Smooth muscle cell (in vitro differentiated cells): ENCODE measurements at regions not wholly inside any gene's neighbourhood (a gene's known extent, or its start where the extent isn't known, plus 50 kb on each side); places are given as distances from the start of the nearest gene placed in this dataset.

ENCODE experiments used
- DNase-seq: peaks from one replicate; lab custom pipeline; 2025; ENCODE audit not compliant: unreplicated experiment; lab: John Stamatoyannopoulos, UW
- H2AFZ ChIP-seq: fragments of 200-600 bp; sonication (generic); 2 replicates; pipeline ENCODE4 v1.6.0; 2016; ENCODE audit warnings: antibody characterized with exemption, low read depth, mild to moderate bottlenecking
- H3F3A ChIP-seq: fragments of 200-600 bp; sonication (generic); 2 replicates; pipeline ENCODE4 v1.6.0; 2017; ENCODE audit warnings: antibody characterized with exemption, low read depth
- H3K27ac ChIP-seq: fragments of 200-600 bp; sonication (generic); 2 replicates; pipeline ENCODE4 v1.5.1; 2016; ENCODE audit warnings: low read depth, mild to moderate bottlenecking
- H3K27me3 ChIP-seq: fragments of 200-600 bp; sonication (generic); 2 replicates; pipeline ENCODE4 v1.6.1; 2016; ENCODE audit warnings: low read depth, mild to moderate bottlenecking
- H3K36me3 ChIP-seq: fragments of 200-600 bp; sonication (generic); 2 replicates; pipeline ENCODE4 v1.5.1; 2016; ENCODE audit warnings: low read depth
- H3K4me1 ChIP-seq: fragments of 200-600 bp; sonication (generic); 2 replicates; pipeline ENCODE4 v1.5.1; 2016; ENCODE audit warnings: low read depth
- H3K4me2 ChIP-seq: fragments of 200-600 bp; sonication (generic); 2 replicates; pipeline ENCODE4 v1.6.0; 2016; ENCODE audit warnings: mild to moderate bottlenecking
- H3K4me3 ChIP-seq: fragments of 200-600 bp; sonication (generic); 2 replicates; pipeline ENCODE4 v1.5.1; 2016; ENCODE audit warnings: mild to moderate bottlenecking
- H3K79me2 ChIP-seq: fragments of 200-600 bp; sonication (generic); 2 replicates; pipeline ENCODE4 v1.6.0; 2016; ENCODE audit warnings: low read depth, mild to moderate bottlenecking
- H3K9ac ChIP-seq: fragments of 200-600 bp; sonication (generic); 2 replicates; pipeline ENCODE4 v1.6.0; 2016; ENCODE audit warnings: low read depth
- H3K9me3 ChIP-seq: fragments of 200-600 bp; sonication (generic); replicated peaks from 2 replicates; pipeline ENCODE4 v1.5.1; 2016; ENCODE audit warnings: low read depth
- H4K20me1 ChIP-seq: fragments of 200-600 bp; sonication (generic); 2 replicates; pipeline ENCODE4 v1.6.0; 2016; ENCODE audit warnings: low read depth
- CTCF ChIP-seq: fragments of 200-600 bp; sonication (generic); IDR thresholded peaks from 2 replicates; pipeline ENCODE4 v1.5.1; 2017; ENCODE audit warnings: borderline replicate concordance, mild to moderate bottlenecking, antibody characterized with exemption; ENCODE audit not compliant: insufficient read depth, poor library complexity, severe bottlenecking
- WGBS: methylation state at CpG from one replicate; pipeline ENCODE4 v1.1.7; 2016; ENCODE audit warnings: low lambda C conversion rate; 5-methylcytosine and 5-hydroxymethylcytosine counted together

- Histone ChIP-seq H3K4me1 (peaks cover 7% of the 10 kb centered on the region), H3K4me3 (no peak overlapping the region), H3K4me2 (no peak overlapping the region), H3K79me2 (no peaks in the 10 kb centered on the region), H3K27ac (no peak overlapping the region), H3K9me3 (no peaks in the 10 kb centered on the region), H3K9ac (no peak overlapping the region), H3K27me3 (no peaks in the 10 kb centered on the region), H2AFZ (no peak overlapping the region), H3F3A (no peaks in the 10 kb centered on the region), H3K36me3 (no peaks in the 10 kb centered on the region), H4K20me1 (no peaks in the 10 kb centered on the region)
- no peak for TF ChIP-seq CTCF
- DNase-seq = no peak
- 59% methylated on average over 6 of the region's 6 CpGs for WGBS
Observed at GRCh38 chr10:78578929-78579328, 489.8 kb upstream of the ZMIZ1 start.

DNA sequence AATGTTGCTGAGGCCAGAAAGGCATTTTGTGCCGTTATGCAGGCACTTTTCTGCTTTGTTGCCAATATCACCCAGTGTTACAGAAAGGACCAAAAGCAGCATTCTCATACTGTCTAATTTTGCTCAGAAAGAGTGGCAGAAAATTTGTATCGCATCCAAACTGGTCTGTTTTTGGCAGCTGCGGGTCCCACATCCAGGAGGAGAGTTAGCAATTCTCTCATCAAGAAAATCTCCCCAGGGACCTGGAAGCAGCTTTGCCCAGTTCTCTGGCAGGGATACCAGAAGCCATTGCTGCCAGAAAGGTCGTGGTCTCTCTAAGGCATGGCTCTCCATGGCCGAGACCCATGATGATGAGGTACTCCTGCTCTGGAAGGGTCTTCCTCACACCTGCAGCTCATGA lies 489.2 kb upstream of the ZMIZ1 start:
- Histone ChIP-seq H3K9ac (no peak overlapping the region), H3K9me3 (no peaks in the 10 kb centered on the region), H3K4me1 (peaks cover 8% of the 10 kb centered on the region), H3K79me2 (no peaks in the 10 kb centered on the region), H3K36me3 (no peaks in the 10 kb centered on the region), H3K4me2 (no peak overlapping the region), H3K27ac (no peak overlapping the region), H2AFZ (no peak overlapping the region), H4K20me1 (no peaks in the 10 kb centered on the region), H3F3A (no peaks in the 10 kb centered on the region), H3K4me3 (no peak overlapping the region), H3K27me3 (no peaks in the 10 kb centered on the region)
- WGBS = 98% methylated on average over 5 of the region's 5 CpGs
- no peak for TF ChIP-seq CTCF
- no peak for DNase-seq

GRCh38 chr10:78579995-78580394 lies 488.8 kb upstream of the ZMIZ1 start:
- Histone ChIP-seq H3K4me2 (no peak overlapping the region), H3K4me1 (peaks cover 12% of the 10 kb centered on the region), H3K79me2 (no peaks in the 10 kb centered on the region), H3F3A (no peaks in the 10 kb centered on the region), H3K27me3 (no peaks in the 10 kb centered on the region), H4K20me1 (no peaks in the 10 kb centered on the region), H3K9ac (no peak overlapping the region), H2AFZ (no peak overlapping the region), H3K27ac (no peak overlapping the region), H3K9me3 (no peaks in the 10 kb centered on the region), H3K36me3 (no peaks in the 10 kb centered on the region), H3K4me3 (no peak overlapping the region)
- DNase-seq = no peak
- WGBS = 91% methylated on average over 4 of the region's 4 CpGs
- TF ChIP-seq CTCF = no peak

- Histone ChIP-seq H3K79me2 (no peaks in the 10 kb centered on the region), H3K4me3 (no peak overlapping the region), H3K9me3 (no peaks in the 10 kb centered on the region), H3K4me2 (no peak overlapping the region), H3K9ac (no peak overlapping the region), H4K20me1 (no peaks in the 10 kb centered on the region), H3K27me3 (no peaks in the 10 kb centered on the region), H3K36me3 (no peaks in the 10 kb centered on the region), H3K27ac (no peak overlapping the region), H3F3A (no peaks in the 10 kb centered on the region), H3K4me1 (peaks cover 12% of the 10 kb centered on the region), H2AFZ (no peak overlapping the region)
- TF ChIP-seq CTCF = no peak
- DNase-seq = no peak
- 91% methylated on average over 4 of the region's 4 CpGs for WGBS
Observed at GRCh38 chr10:78581133-78581694, 487.6 kb upstream of the ZMIZ1 start.
